ENCODE measurements at regions not wholly inside any gene's neighbourhood (a gene's known extent, or its start where the extent isn't known, plus 50 kb on each side); places are given as distances from the start of the nearest gene placed in this dataset.

DNA sequence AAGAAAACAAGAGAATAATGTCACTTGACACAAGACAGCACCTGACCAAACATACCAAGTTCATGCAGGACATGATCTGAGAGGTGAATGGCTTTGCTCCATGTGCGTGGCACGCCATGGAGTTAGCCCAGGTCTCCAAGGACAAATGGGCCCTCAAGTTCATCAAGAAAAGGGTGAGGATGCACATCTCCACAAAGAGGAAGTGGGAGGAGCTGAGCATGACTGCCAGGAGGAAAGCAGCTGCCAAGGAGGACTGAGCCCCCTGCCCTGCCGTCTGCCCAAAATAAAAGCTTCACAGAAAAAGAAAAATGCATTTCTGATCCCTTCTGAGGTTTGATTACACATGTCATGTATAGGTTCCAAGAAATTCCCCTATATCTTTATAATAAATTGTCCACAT, 82.0 kb upstream of the TSHZ2 start (continued):
- no peak for TF ChIP-seq CTCF (IDR thresholded peaks at IDR 0.05; ENCODE audit: control extremely low read depth in 1 of 3, insufficient read depth in 1 of 3, low read depth in 1 of 3, low read length in 3 of 3)
- no peak for TF ChIP-seq SRF (IDR thresholded peaks at IDR 0.05; ENCODE audit: low read depth, low read length)
- no peak for TF ChIP-seq NRF1 (IDR thresholded peaks at IDR 0.05; ENCODE audit: low read depth, low read length)
- no peak for TF ChIP-seq TAF7 (optimal IDR thresholded peaks at IDR 0.05; ENCODE audit: borderline replicate concordance, low read depth, low read length)
- no peak for TF ChIP-seq HDAC6 (IDR thresholded peaks at IDR 0.05; ENCODE audit: low read depth, low read length)

Data from H1 (cell line).